ENCODE measurements at regions not wholly inside any gene's neighbourhood (a gene's known extent, or its start where the extent isn't known, plus 50 kb on each side); places are given as distances from the start of the nearest gene placed in this dataset.
"Not testable (repeated sequence)": the region's sequence is repeated elsewhere in the genome, so short reads cannot be mapped to it uniquely, and the experiment has no call there.

DNA sequence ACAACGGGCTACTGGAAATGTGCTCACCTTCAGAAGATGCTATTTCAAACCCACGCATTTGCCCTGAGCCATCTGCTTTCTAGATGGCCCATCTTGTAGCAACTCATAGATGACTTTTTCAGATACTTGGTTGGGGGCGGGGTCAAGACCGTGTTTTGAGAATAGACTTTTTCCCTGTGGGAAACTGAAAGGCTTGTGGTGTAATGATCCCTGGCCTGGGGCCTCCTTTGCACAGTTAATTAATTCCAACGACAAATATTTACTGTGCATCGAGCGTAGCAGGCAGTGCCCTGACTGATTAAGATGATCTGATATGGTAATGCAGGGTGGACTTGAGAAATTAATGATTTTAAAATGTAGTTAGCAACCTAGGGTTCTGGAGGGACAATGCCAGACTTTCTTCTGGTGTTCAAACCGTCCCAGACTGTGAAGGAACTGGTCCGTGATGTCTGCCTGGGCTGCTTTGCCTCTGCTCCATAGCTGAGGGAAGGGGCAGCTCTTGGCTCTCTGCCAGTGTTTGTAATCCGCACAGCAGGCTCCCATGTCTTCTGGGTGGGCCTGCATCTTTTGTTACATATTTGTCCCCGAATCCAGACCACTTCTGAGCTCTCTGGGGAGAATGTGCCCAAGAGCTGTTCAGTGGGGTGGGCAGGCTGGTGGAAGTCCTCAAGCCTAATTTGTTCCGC, 84.8 kb downstream of the ADAMTS15 start:
- TF ChIP-seq, protein P1, sequence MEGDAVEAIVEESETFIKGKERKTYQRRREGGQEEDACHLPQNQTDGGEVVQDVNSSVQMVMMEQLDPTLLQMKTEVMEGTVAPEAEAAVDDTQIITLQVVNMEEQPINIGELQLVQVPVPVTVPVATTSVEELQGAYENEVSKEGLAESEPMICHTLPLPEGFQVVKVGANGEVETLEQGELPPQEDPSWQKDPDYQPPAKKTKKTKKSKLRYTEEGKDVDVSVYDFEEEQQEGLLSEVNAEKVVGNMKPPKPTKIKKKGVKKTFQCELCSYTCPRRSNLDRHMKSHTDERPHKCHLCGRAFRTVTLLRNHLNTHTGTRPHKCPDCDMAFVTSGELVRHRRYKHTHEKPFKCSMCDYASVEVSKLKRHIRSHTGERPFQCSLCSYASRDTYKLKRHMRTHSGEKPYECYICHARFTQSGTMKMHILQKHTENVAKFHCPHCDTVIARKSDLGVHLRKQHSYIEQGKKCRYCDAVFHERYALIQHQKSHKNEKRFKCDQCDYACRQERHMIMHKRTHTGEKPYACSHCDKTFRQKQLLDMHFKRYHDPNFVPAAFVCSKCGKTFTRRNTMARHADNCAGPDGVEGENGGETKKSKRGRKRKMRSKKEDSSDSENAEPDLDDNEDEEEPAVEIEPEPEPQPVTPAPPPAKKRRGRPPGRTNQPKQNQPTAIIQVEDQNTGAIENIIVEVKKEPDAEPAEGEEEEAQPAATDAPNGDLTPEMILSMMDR (IDR thresholded peaks at IDR 0.05; ENCODE audit: insufficient read depth, low read length, missing control alignments), result no peak
- H3K4me3 ChIP-seq (ENCODE audit: low read depth, low read length), result no peak overlapping the region
- no peak for DNase-seq (ENCODE audit: low read depth, low spot score)
- ChIA-PET CTCF (interaction anchor here (2.5 kb wide), 1 partner anchor 329 kb away, joined by 8 read pairs; no protein-coding TSS in a partner anchor), POLR2A (no interaction called here)

DNA sequence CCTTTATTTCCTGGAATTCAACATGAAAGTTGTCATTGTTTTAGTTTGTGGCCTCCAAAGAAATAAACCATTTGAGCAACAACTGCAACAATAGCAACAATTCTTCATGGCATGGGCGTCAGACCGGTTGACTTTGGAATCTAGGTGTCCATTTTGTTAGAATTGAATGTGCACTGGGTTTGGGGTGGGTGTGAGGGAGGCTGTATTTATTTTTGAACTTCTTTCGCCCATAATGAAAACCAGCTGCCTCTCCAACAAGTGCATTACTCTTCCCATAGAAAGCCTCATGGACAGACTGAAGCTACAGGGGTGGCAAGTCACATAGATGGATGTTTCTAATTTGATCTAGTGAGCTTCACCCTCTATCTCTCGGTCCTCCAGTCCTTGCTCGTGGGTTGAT, 85.4 kb downstream of the ADAMTS15 start:
- no peak overlapping the region for H3K4me3 ChIP-seq (ENCODE audit: low read depth, low read length)
- no peak for DNase-seq (ENCODE audit: low read depth, low spot score)
- TF ChIP-seq, protein P1 (IDR thresholded peaks at IDR 0.05; ENCODE audit: insufficient read depth, low read length, missing control alignments), result no peak
- POLR2A ChIA-PET, result no interaction called here
- CTCF ChIA-PET, result interaction anchor here (2.5 kb wide), 1 partner anchor 328 kb away, joined by 8 read pairs; no protein-coding TSS in a partner anchor

DNA sequence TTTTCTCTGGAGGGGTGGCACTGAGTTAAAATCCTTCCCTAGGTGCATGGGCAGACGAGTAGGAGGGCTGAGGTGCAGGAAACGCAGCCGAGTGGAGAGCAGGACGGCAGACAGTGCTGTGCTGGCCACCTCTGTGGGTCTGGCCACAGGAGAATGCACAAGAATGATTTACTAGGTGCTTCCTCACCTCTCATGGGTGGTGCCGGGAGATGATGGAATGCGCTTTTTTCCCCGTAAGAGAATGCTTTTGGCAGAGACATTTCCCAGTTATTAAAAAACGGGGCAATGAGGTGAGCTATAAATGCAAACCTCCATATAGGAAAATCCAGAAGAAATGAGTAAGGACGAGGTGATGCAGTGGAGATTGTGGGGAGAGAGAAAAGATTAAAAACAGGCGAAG, 86.1 kb downstream of the ADAMTS15 start:
- POLR2A ChIA-PET, result no interaction called here
- H3K4me3 ChIP-seq (ENCODE audit: low read depth, low read length), result no peak overlapping the region
- TF ChIP-seq, protein P1 (IDR thresholded peaks at IDR 0.05; ENCODE audit: insufficient read depth, low read length, missing control alignments), result no peak
- no peak for DNase-seq (ENCODE audit: low read depth, low spot score)
- CTCF ChIA-PET, result interaction anchor here (0.8 to 2.5 kb wide), 2 partner anchors 100 to 327 kb away, joined by 4 to 8 read pairs; no protein-coding TSS in a partner anchor

DNA sequence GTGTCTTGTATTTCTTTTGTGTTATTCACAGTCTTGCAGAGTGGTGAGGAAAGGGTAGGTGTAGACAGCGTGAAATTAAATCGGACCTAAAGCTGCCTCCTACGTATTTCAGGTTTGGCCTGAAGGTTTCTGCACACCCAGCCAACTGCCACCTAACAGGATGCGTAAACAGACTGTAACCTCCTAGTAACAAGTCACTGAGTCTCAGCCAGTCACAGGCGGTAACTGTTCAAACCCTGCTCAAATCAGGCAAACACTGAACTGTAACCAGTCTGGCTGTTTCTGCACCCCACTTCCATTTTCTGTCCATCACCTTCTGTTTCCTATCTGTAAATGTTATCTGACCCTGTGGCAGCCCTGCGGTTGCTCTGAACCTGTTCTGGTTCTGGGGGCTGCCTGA, 87.1 kb downstream of the ADAMTS15 start:
- no peak overlapping the region for H3K4me3 ChIP-seq (ENCODE audit: low read depth, low read length)
- DNase-seq (ENCODE audit: low read depth, low spot score), result no peak
- TF ChIP-seq, protein P1 (IDR thresholded peaks at IDR 0.05; ENCODE audit: insufficient read depth, low read length, missing control alignments), result no peak
- CTCF ChIA-PET, result interaction anchor here (0.8 to 2.5 kb wide), 2 partner anchors 101 to 326 kb away, joined by 4 to 8 read pairs; no protein-coding TSS in a partner anchor
- POLR2A ChIA-PET, result no interaction called here

DNA sequence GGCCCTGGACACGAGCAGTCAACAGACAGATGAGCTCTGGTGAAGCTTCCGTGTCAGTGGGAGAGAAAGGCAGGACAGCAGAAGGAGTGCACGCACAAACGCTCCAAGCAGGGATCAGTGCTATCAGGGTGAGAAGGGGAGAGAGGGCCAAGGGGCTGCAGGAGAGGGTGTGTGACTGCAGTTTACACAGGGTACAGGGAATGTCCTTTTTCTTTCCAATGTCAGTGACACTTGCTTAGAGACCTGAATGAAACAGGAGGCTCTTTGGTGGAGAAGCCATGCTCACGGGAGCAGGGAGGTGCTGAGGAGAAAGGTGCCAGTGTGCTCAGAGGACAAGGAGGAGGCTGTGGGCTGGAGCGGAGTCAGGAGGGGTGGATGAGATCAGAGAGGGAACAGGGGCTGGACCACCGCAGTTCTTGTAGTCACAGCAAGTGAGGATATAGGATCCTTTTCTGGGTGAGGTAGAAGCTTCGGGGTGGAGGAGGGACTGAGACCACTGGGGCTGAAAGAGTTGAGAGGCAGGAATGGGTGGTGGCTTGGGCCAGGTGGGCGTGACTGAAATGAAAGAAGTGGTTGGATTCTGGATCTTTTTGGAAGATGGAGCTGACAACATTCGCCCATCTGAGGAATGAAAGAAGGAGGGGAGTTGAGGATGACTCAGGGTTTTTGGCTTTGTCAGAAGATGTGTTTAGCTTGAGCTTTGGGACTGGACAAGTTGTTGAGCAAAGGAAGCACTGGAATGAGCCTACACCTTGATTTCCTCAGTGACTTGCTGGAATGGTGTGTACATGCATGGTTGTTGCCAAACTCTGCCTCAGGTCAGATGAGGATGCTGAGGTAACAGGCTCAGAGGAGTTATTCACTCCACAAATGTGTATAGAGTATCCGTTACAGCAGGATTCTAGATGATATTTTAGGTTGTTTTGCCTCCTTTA, 87.9 kb downstream of the ADAMTS15 start:
- TF ChIP-seq, protein P1 (IDR thresholded peaks at IDR 0.05; ENCODE audit: insufficient read depth, low read length, missing control alignments), result no peak
- POLR2A ChIA-PET, result no interaction called here
- no peak for DNase-seq (ENCODE audit: low read depth, low spot score)
- H3K4me3 ChIP-seq (ENCODE audit: low read depth, low read length), result no peak overlapping the region
- CTCF ChIA-PET, result no interaction called here

- H3K4me3 ChIP-seq (ENCODE audit: low read depth, low read length); DNase-seq (ENCODE audit: low read depth, low spot score); POLR2A ChIA-PET: not testable (repeated sequence)
- CTCF ChIA-PET, result interaction anchor here (0.7 kb wide), 1 partner anchor 127 kb away, joined by 3 read pairs; no protein-coding TSS in a partner anchor
Measured at GRCh38 chr11:130539680-130540079, 91.2 kb downstream of the ADAMTS15 start.
